Breast epithelium (tissue), 4 donors: ENCODE measurements at regions not wholly inside any gene's neighbourhood (a gene's known extent, or its start where the extent isn't known, plus 50 kb on each side); places are given as distances from the start of the nearest gene placed in this dataset.

ENCODE experiments used
- DNase-seq, 2 donors: peaks; one replicate each; pipeline ENCODE4 v3.0.0-alpha.2; 2019; ENCODE audit warnings: low spot score in 2 of 2
- H3K27ac ChIP-seq, 2 donors: fragments of 200-600 bp; sonication (generic) in 1 of 2; one replicate each; pipeline ENCODE4 v1.5.1; 2016 to 2019; ENCODE audit warnings: mild to moderate bottlenecking in 1 of 2
- H3K27me3 ChIP-seq, 2 donors: fragments of 200-600 bp; sonication (generic) in 1 of 2; one replicate each; pipeline versions ENCODE4 v1.5.1 to v1.6.0; 2017 to 2019; ENCODE audit warnings: control low read depth in 1 of 2, mild to moderate bottlenecking in 1 of 2
- H3K36me3 ChIP-seq: fragments of 200-600 bp; one replicate; pipeline ENCODE4 v1.5.1; 2019
- H3K4me1 ChIP-seq, 2 donors: fragments of 200-600 bp; sonication (generic); one replicate each; pipeline ENCODE4 v1.5.1; 2016 to 2019; ENCODE audit warnings: control low read depth in 1 of 2
- H3K4me3 ChIP-seq, 3 donors: fragments of 200-600 bp; sonication (generic); 1 replicate in 2 of 3; 2 replicates in 1 of 3; pipeline ENCODE4 v1.5.1; 2016 to 2019; ENCODE audit warnings: mild to moderate bottlenecking in 3 of 3, moderate library complexity in 2 of 3
- H3K9me3 ChIP-seq, 2 donors: fragments of 200-600 bp; sonication (generic) in 1 of 2; one replicate each; pipeline ENCODE4 v1.5.1; 2016 to 2019; ENCODE audit warnings: control low read depth in 1 of 2
- POLR2A ChIP-seq: fragments of 450-650 bp; IDR thresholded peaks from one replicate; pipeline ENCODE4 v1.6.1; 2016; ENCODE audit warnings: antibody characterized with exemption, mild to moderate bottlenecking, moderate library complexity
- POLR2AphosphoS5 ChIP-seq, 3 donors: sonication (generic); formaldehyde crosslinking; IDR thresholded peaks; one replicate each; pipeline ENCODE4 v1.6.1; 2017; ENCODE audit warnings: antibody characterized with exemption in 3 of 3
- intact Hi-C: fragments of 100-400 bp; cut with DNase I; formaldehyde crosslinking; loops from one replicate; pipeline ENCODE4 v1.15.1; 2023; ENCODE audit warnings: low total_unique reads
- TF ChIP-seq, protein P1 (sequence below), 3 donors: fragments of 450-650 bp; IDR thresholded peaks; one replicate each; pipeline ENCODE4 v1.5.1; 2016 to 2017; ENCODE audit warnings: antibody characterized with exemption in 3 of 3, mild to moderate bottlenecking in 3 of 3, moderate library complexity in 3 of 3

DNA sequence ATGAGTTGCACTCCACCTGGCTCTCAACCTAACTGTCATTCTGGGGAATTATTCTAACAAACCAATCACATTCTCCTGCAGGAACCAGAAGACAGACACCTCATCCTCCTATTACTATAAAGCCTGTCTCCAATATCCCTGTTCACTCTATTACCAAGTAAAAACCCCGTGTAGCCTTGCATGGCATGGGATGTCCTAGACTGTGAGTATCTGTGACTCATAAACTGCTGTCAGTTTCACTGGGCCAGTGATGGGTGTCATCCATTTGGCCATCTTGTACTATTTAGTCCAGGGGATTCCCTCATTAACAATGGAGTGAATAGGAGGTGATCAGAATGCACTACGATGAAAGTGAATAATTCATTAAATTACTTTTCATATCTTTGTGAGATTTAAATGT is 608.7 kb downstream of the DNAJB9 start:
- Histone ChIP-seq H3K36me3 (no peaks in the 10 kb centered on the region), H3K27ac (no peak overlapping the region), H3K9me3 (peaks cover 6 to 11% of the 10 kb centered on the region in 2 donors)

DNA sequence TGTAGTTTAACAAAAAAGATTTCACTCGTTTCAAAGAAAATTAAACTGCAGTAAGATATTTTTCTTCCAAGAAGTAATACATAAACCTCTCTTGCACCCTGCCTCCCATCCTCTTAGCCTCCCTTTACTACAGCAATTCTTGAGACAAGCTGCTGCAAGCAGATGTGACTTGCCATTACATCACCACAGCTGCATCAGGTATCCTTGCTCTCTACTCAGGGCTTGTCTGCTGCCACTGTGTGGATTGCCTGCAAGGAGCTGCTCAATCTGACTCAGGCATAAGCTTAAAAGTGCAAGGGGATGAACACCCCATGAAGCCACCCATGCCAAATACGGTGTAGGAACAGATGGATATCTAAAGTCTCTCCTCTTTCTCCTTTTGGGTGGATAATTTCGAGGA is 609.9 kb downstream of the DNAJB9 start:
- no peaks in the 10 kb centered on the region for H3K27me3 ChIP-seq
- H3K27ac ChIP-seq = no peak overlapping the region
- no peak overlapping the region for H3K4me3 ChIP-seq
- no peaks in the 10 kb centered on the region for H3K4me1 ChIP-seq
- intact Hi-C loops = no loop called here
- H3K36me3 ChIP-seq = no peaks in the 10 kb centered on the region
- H3K9me3 ChIP-seq = peaks cover 6 to 11% of the 10 kb centered on the region in 2 donors
- DNase-seq = no peak
- TF ChIP-seq POLR2AphosphoS5 (IDR thresholded peaks at IDR 0.05) = no peak
- TF ChIP-seq, protein P1, sequence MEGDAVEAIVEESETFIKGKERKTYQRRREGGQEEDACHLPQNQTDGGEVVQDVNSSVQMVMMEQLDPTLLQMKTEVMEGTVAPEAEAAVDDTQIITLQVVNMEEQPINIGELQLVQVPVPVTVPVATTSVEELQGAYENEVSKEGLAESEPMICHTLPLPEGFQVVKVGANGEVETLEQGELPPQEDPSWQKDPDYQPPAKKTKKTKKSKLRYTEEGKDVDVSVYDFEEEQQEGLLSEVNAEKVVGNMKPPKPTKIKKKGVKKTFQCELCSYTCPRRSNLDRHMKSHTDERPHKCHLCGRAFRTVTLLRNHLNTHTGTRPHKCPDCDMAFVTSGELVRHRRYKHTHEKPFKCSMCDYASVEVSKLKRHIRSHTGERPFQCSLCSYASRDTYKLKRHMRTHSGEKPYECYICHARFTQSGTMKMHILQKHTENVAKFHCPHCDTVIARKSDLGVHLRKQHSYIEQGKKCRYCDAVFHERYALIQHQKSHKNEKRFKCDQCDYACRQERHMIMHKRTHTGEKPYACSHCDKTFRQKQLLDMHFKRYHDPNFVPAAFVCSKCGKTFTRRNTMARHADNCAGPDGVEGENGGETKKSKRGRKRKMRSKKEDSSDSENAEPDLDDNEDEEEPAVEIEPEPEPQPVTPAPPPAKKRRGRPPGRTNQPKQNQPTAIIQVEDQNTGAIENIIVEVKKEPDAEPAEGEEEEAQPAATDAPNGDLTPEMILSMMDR (IDR thresholded peaks at IDR 0.05) = no peak
- no peak for TF ChIP-seq POLR2A

More for the DNA sequence above, 608.7 kb downstream of the DNAJB9 start:
- no peaks in the 10 kb centered on the region for H3K27me3 ChIP-seq
- DNase-seq = no peak
- intact Hi-C loops = no loop called here
- H3K4me1 ChIP-seq = no peaks in the 10 kb centered on the region
- H3K4me3 ChIP-seq = no peak overlapping the region
- TF ChIP-seq POLR2AphosphoS5 (IDR thresholded peaks at IDR 0.05) = no peak
- TF ChIP-seq, protein P1 (IDR thresholded peaks at IDR 0.05) = no peak
- no peak for TF ChIP-seq POLR2A

DNA sequence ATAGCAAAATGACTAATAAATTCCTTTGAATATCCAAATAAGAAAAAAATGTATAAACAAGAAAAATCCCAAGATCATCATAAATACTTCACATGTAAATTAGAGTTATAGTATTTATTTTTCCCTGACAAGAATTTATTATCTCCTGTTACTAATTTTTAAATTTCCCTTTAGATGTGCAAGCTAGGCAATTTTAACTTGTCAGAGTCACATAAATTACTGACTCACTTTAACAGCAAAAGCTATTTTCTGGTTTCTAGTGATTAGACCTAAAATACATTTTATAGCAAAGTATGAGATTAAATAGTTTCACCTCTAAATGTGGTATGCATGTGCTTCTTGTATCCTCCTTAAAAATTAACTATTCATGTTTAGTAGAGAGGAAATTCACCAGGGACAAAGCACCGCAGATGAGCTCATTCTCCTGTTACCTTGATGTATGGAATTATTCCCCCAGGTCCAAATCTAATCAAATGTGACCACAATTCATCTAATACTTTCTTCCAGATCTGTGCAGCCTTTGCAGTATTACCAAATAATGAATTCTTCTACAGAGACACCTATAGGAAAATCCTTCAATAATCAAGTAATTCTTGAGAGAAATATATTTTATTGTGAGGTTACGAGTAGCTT is 621.2 kb downstream of the DNAJB9 start:
- Histone ChIP-seq H3K27me3 (no peaks in the 10 kb centered on the region), H3K4me1 (no peaks in the 10 kb centered on the region), H3K9me3 (no peaks in the 10 kb centered on the region), H3K27ac (no peak overlapping the region), H3K36me3 (no peaks in the 10 kb centered on the region), H3K4me3 (no peak overlapping the region)
- no peak for DNase-seq
- TF ChIP-seq, protein P1 (IDR thresholded peaks at IDR 0.05) = no peak
- TF ChIP-seq POLR2AphosphoS5 (IDR thresholded peaks at IDR 0.05) = no peak
- no peak for TF ChIP-seq POLR2A
- intact Hi-C loops = no loop called here

- no peak for TF ChIP-seq POLR2AphosphoS5 (IDR thresholded peaks at IDR 0.05)
- TF ChIP-seq, protein P1 (IDR thresholded peaks at IDR 0.05) = no peak
- TF ChIP-seq POLR2A = no peak
- H3K27me3 ChIP-seq = no peaks in the 10 kb centered on the region
- H3K4me3 ChIP-seq = no peak overlapping the region
- H3K27ac ChIP-seq = no peak overlapping the region
- intact Hi-C loops = no loop called here
- DNase-seq = no peak
- peaks cover 0 to 5% of the 10 kb centered on the region in 2 donors for H3K9me3 ChIP-seq
- no peaks in the 10 kb centered on the region for H3K4me1 ChIP-seq
- H3K36me3 ChIP-seq = no peaks in the 10 kb centered on the region
Measured at GRCh38 chr7:109206196-109206595, 636.5 kb downstream of the DNAJB9 start.

DNA sequence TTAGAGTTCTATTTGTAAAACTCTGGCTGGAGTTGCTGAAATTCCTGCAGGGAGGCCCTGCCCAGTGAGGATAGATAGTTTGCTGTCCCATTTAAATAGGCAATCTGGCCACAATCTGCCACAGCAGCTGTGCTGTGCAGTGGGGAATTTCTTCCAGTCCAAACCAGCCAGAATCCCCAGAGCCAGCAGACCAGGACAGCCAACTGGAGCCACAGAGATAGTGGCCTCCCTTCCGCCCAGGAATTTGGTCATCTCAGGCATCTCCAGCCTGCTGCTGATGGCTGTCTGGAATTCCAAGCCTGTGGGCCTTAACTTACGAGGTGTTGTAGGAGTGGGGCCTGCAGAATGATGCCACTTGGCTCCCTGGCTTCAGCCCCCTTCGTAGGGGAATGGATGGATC is 643.4 kb downstream of the DNAJB9 start:
- H3K27me3 ChIP-seq = no peaks in the 10 kb centered on the region
- intact Hi-C loops = no loop called here

More for the DNA sequence above, 643.4 kb downstream of the DNAJB9 start:
- no peak overlapping the region for H3K27ac ChIP-seq
- TF ChIP-seq, protein P1 (IDR thresholded peaks at IDR 0.05) = no peak
- TF ChIP-seq POLR2AphosphoS5 (IDR thresholded peaks at IDR 0.05) = no peak
- no peak for TF ChIP-seq POLR2A
- H3K9me3 ChIP-seq = no peaks in the 10 kb centered on the region
- no peak overlapping the region for H3K4me3 ChIP-seq
- no peaks in the 10 kb centered on the region for H3K36me3 ChIP-seq
- no peaks in the 10 kb centered on the region for H3K4me1 ChIP-seq
- DNase-seq = no peak
